ENCODE measurements at regions not wholly inside any gene's neighbourhood (a gene's known extent, or its start where the extent isn't known, plus 50 kb on each side); places are given as distances from the start of the nearest gene placed in this dataset.
"Not testable (repeated sequence)": the region's sequence is repeated elsewhere in the genome, so short reads cannot be mapped to it uniquely, and the experiment has no call there.

GRCh38 chr9:102362470-102363132 lies 624.2 kb upstream of the GRIN3A start:
- no peak for DNase-seq (ENCODE audit: low spot score)

GRCh38 chr9:102360846-102361245 lies 622.4 kb upstream of the GRIN3A start:
- DNase-seq (ENCODE audit: low spot score): no peak

- DNase-seq (ENCODE audit: low spot score): no peak
Observed at GRCh38 chr9:102355982-102356381, 617.5 kb upstream of the GRIN3A start.

GRCh38 chr9:102354041-102354440 lies 615.6 kb upstream of the GRIN3A start:
- no peak for DNase-seq (ENCODE audit: low spot score)

- DNase-seq (ENCODE audit: low spot score): not testable (repeated sequence)
Observed at GRCh38 chr9:102337471-102337870, 599.0 kb upstream of the GRIN3A start.

- DNase-seq (ENCODE audit: low spot score): no peak
Observed at GRCh38 chr9:102309379-102309778, 570.9 kb upstream of the GRIN3A start.

- no peak for DNase-seq (ENCODE audit: low spot score)
Observed at GRCh38 chr9:102295188-102295587, 556.7 kb upstream of the GRIN3A start.

GRCh38 chr9:102273952-102274351 lies 535.5 kb upstream of the GRIN3A start:
- DNase-seq (ENCODE audit: low spot score): no peak

- no peak for DNase-seq (ENCODE audit: low spot score)
Observed at GRCh38 chr9:102253099-102253498, 514.7 kb upstream of the GRIN3A start.

GRCh38 chr9:102244916-102245315 lies 506.5 kb upstream of the GRIN3A start:
- DNase-seq (ENCODE audit: low spot score): no peak

- DNase-seq (ENCODE audit: low spot score): no peak
Observed at GRCh38 chr9:102237520-102237919, 499.1 kb upstream of the GRIN3A start.

GRCh38 chr9:102237094-102237493 lies 498.6 kb upstream of the GRIN3A start:
- no peak for DNase-seq (ENCODE audit: low spot score)

- not testable (repeated sequence) for DNase-seq (ENCODE audit: low spot score)
Observed at GRCh38 chr9:102227416-102227815, 489.0 kb upstream of the GRIN3A start.

- no peak for DNase-seq (ENCODE audit: low spot score)
Observed at GRCh38 chr9:102225841-102226441, 487.5 kb upstream of the GRIN3A start.

GRCh38 chr9:102223320-102224136 lies 485.1 kb upstream of the GRIN3A start:
- DNase-seq (ENCODE audit: low spot score): not testable (repeated sequence)

GRCh38 chr9:102209176-102209575 lies 470.7 kb upstream of the GRIN3A start:
- no peak for DNase-seq (ENCODE audit: low spot score)

GRCh38 chr9:102206432-102206831 lies 468.0 kb upstream of the GRIN3A start:
- no peak for DNase-seq (ENCODE audit: low spot score)

- DNase-seq (ENCODE audit: low spot score): no peak
Observed at GRCh38 chr9:102205251-102205650, 466.8 kb upstream of the GRIN3A start.

- DNase-seq (ENCODE audit: low spot score): no peak
Observed at GRCh38 chr9:102202126-102202525, 463.7 kb upstream of the GRIN3A start.

- no peak for DNase-seq (ENCODE audit: low spot score)
Observed at GRCh38 chr9:102185962-102186361, 447.5 kb upstream of the GRIN3A start.

- no peak for DNase-seq (ENCODE audit: low spot score)
Observed at GRCh38 chr9:102185371-102185770, 446.9 kb upstream of the GRIN3A start.

- DNase-seq (ENCODE audit: low spot score): no peak
Observed at GRCh38 chr9:102178811-102179210, 440.4 kb upstream of the GRIN3A start.

GRCh38 chr9:102174202-102174601 lies 435.8 kb upstream of the GRIN3A start:
- not testable (repeated sequence) for DNase-seq (ENCODE audit: low spot score)
